Adipocyte (in vitro differentiated cells): ENCODE measurements at regions not wholly inside any gene's neighbourhood (a gene's known extent, or its start where the extent isn't known, plus 50 kb on each side); places are given as distances from the start of the nearest gene placed in this dataset.
"Not testable (repeated sequence)": the region's sequence is repeated elsewhere in the genome, so short reads cannot be mapped to it uniquely, and the experiment has no call there.

Source experiments
- DNase-seq: peaks from one replicate; pipeline ENCODE4 v3.0.0-alpha.2; 2015; ENCODE audit warnings: low read depth
- H3K27me3 ChIP-seq: replicated peaks from 2 replicates; pipeline ENCODE4 v1.7.0; 2013; ENCODE audit warnings: mild to moderate bottlenecking, low read length, moderate library complexity; ENCODE audit not compliant: control insufficient read depth, insufficient read depth
- H3K36me3 ChIP-seq: 2 replicates; pipeline ENCODE4 v1.7.0; 2013; ENCODE audit warnings: low read length, mild to moderate bottlenecking, moderate library complexity; ENCODE audit not compliant: control insufficient read depth, insufficient read depth, severe bottlenecking
- H3K4me1 ChIP-seq: 2 replicates; pipeline ENCODE4 v1.7.0; 2013; ENCODE audit warnings: mild to moderate bottlenecking, low read length, moderate library complexity; ENCODE audit not compliant: control insufficient read depth, insufficient read depth
- H3K4me3 ChIP-seq: 2 replicates; pipeline ENCODE4 v1.7.0; 2013; ENCODE audit warnings: mild to moderate bottlenecking, low read length, moderate library complexity
- H3K9ac ChIP-seq: 2 replicates; pipeline ENCODE4 v1.7.0; 2013; ENCODE audit warnings: mild to moderate bottlenecking, low read length, moderate library complexity
- H3K9me3 ChIP-seq: 2 replicates; pipeline ENCODE4 v1.7.0; 2013; ENCODE audit warnings: mild to moderate bottlenecking, low read length, moderate library complexity; ENCODE audit not compliant: control insufficient read depth

GRCh38 chr6:8175046-8175777, 72.9 kb upstream of the EEF1E1 start:
- Histone ChIP-seq H3K27me3 (no peaks in the 10 kb centered on the region), H3K9ac (no peak overlapping the region), H3K4me3 (no peak overlapping the region), H3K9me3 (no peaks in the 10 kb centered on the region), H3K4me1 (peaks cover 5% of the 10 kb centered on the region), H3K36me3 (no peaks in the 10 kb centered on the region)
- DNase-seq, result no peak

- no peak overlapping the region for H3K9ac ChIP-seq
- no peak for DNase-seq
Observed at GRCh38 chr6:8174571-8174970, 72.2 kb upstream of the EEF1E1 start.

GRCh38 chr6:8172530-8172929, 70.2 kb upstream of the EEF1E1 start:
- no peak for DNase-seq

More at GRCh38 chr6:8174571-8174970, 72.2 kb upstream of the EEF1E1 start:
- Histone ChIP-seq H3K4me3 (no peak overlapping the region), H3K36me3 (no peaks in the 10 kb centered on the region), H3K4me1 (peaks cover under 1% of the 10 kb centered on the region), H3K27me3 (no peaks in the 10 kb centered on the region), H3K9me3 (no peaks in the 10 kb centered on the region)

GRCh38 chr6:8170754-8171153, 68.4 kb upstream of the EEF1E1 start:
- H3K9me3 ChIP-seq, result no peaks in the 10 kb centered on the region
- H3K27me3 ChIP-seq, result peaks cover 4% of the 10 kb centered on the region
- no peaks in the 10 kb centered on the region for H3K36me3 ChIP-seq
- H3K4me1 ChIP-seq, result no peaks in the 10 kb centered on the region
- no peak overlapping the region for H3K9ac ChIP-seq
- no peak overlapping the region for H3K4me3 ChIP-seq
- no peak for DNase-seq

More at GRCh38 chr6:8172530-8172929, 70.2 kb upstream of the EEF1E1 start:
- no peaks in the 10 kb centered on the region for H3K9me3 ChIP-seq
- no peaks in the 10 kb centered on the region for H3K36me3 ChIP-seq
- no peaks in the 10 kb centered on the region for H3K4me1 ChIP-seq
- H3K27me3 ChIP-seq, result no peaks in the 10 kb centered on the region
- H3K4me3 ChIP-seq, result no peak overlapping the region
- no peak overlapping the region for H3K9ac ChIP-seq

- H3K9me3 ChIP-seq, result no peaks in the 10 kb centered on the region
- no peak for DNase-seq
- H3K27me3 ChIP-seq, result peaks cover 4% of the 10 kb centered on the region
- H3K4me3 ChIP-seq, result no peak overlapping the region
- H3K36me3 ChIP-seq, result no peaks in the 10 kb centered on the region
- no peak overlapping the region for H3K9ac ChIP-seq
- H3K4me1 ChIP-seq, result no peaks in the 10 kb centered on the region
Observed at GRCh38 chr6:8170245-8170644, 67.9 kb upstream of the EEF1E1 start.

GRCh38 chr6:8166156-8166555, 63.8 kb upstream of the EEF1E1 start:
- Histone ChIP-seq H3K9me3 (no peaks in the 10 kb centered on the region), H3K27me3 (peaks cover 4% of the 10 kb centered on the region), H3K9ac (no peak overlapping the region), H3K4me3 (no peak overlapping the region), H3K36me3 (no peaks in the 10 kb centered on the region), H3K4me1 (no peaks in the 10 kb centered on the region)
- DNase-seq, result no peak

- not testable (repeated sequence) for H3K4me1 ChIP-seq, H3K36me3 ChIP-seq, H3K27me3 ChIP-seq, H3K4me3 ChIP-seq, H3K9me3 ChIP-seq, DNase-seq, H3K9ac ChIP-seq
Observed at GRCh38 chr6:8165008-8165407, 62.7 kb upstream of the EEF1E1 start.

- H3K4me1 ChIP-seq, H3K4me3 ChIP-seq, H3K9ac ChIP-seq, DNase-seq, H3K36me3 ChIP-seq, H3K9me3 ChIP-seq, H3K27me3 ChIP-seq: not testable (repeated sequence)
Observed at GRCh38 chr6:8164281-8164680, 61.9 kb upstream of the EEF1E1 start.

GRCh38 chr6:8159966-8160365, 57.6 kb upstream of the EEF1E1 start:
- Histone ChIP-seq H3K36me3 (no peaks in the 10 kb centered on the region), H3K4me1 (no peaks in the 10 kb centered on the region), H3K9me3 (peaks cover 10% of the 10 kb centered on the region), H3K9ac (no peak overlapping the region), H3K4me3 (no peak overlapping the region), H3K27me3 (no peaks in the 10 kb centered on the region)
- no peak for DNase-seq

- no peaks in the 10 kb centered on the region for H3K27me3 ChIP-seq
- no peaks in the 10 kb centered on the region for H3K4me1 ChIP-seq
- H3K9me3 ChIP-seq, result peaks cover 10% of the 10 kb centered on the region
- no peak for DNase-seq
- no peaks in the 10 kb centered on the region for H3K36me3 ChIP-seq
- no peak overlapping the region for H3K4me3 ChIP-seq
- H3K9ac ChIP-seq, result no peak overlapping the region
Observed at GRCh38 chr6:8157839-8158238, 55.5 kb upstream of the EEF1E1 start.

GRCh38 chr6:8155259-8156012, 53.1 kb upstream of the EEF1E1 start:
- Histone ChIP-seq H3K4me1 (no peaks in the 10 kb centered on the region), H3K9ac (no peak overlapping the region), H3K4me3 (no peak overlapping the region), H3K9me3 (peaks cover 10% of the 10 kb centered on the region), H3K27me3 (no peaks in the 10 kb centered on the region), H3K36me3 (no peaks in the 10 kb centered on the region)
- DNase-seq, result no peak
